Rectal smooth muscle tissue (tissue), 1 donor: ENCODE measurements at regions not wholly inside any gene's neighbourhood (a gene's known extent, or its start where the extent isn't known, plus 50 kb on each side); places are given as distances from the start of the nearest gene placed in this dataset.

Experiments used
- H3K27ac ChIP-seq: one replicate; pipeline ENCODE4 v1.7.0; 2013; ENCODE audit warnings: low read depth, low read length, inconsistent platforms
- H3K27me3 ChIP-seq: one replicate; pipeline ENCODE4 v1.7.0; 2013; ENCODE audit warnings: low read length; ENCODE audit not compliant: control insufficient read depth, insufficient read depth
- H3K36me3 ChIP-seq: one replicate; pipeline ENCODE4 v1.7.0; 2013; ENCODE audit warnings: low read length; ENCODE audit not compliant: control insufficient read depth, insufficient read depth
- H3K4me1 ChIP-seq: one replicate; pipeline ENCODE4 v1.7.0; 2013; ENCODE audit warnings: low read length; ENCODE audit not compliant: control insufficient read depth, insufficient read depth
- H3K4me3 ChIP-seq: one replicate; pipeline ENCODE4 v1.7.0; 2013; ENCODE audit warnings: low read length
- H3K9ac ChIP-seq: one replicate; pipeline ENCODE4 v1.7.0; 2013; ENCODE audit warnings: low read length

GRCh38 chr2:593356-594026 lies 83.7 kb downstream of the TMEM18 start:
- Histone ChIP-seq H3K4me3 (no peak overlapping the region), H3K27ac (no peak overlapping the region)

GRCh38 chr2:592737-593136 lies 84.5 kb downstream of the TMEM18 start:
- no peak overlapping the region for H3K4me3 ChIP-seq
- no peak overlapping the region for H3K27ac ChIP-seq
- H3K27me3 ChIP-seq: no peaks in the 10 kb centered on the region
- no peaks in the 10 kb centered on the region for H3K4me1 ChIP-seq
- H3K36me3 ChIP-seq: no peaks in the 10 kb centered on the region
- H3K9ac ChIP-seq: no peak overlapping the region

More at GRCh38 chr2:593356-594026, 83.7 kb downstream of the TMEM18 start:
- no peaks in the 10 kb centered on the region for H3K4me1 ChIP-seq
- no peaks in the 10 kb centered on the region for H3K27me3 ChIP-seq
- H3K9ac ChIP-seq: no peak overlapping the region
- no peaks in the 10 kb centered on the region for H3K36me3 ChIP-seq

GRCh38 chr2:590214-591175 lies 86.7 kb downstream of the TMEM18 start:
- H3K4me3 ChIP-seq: no peak overlapping the region
- no peaks in the 10 kb centered on the region for H3K36me3 ChIP-seq
- H3K27ac ChIP-seq: no peak overlapping the region
- no peaks in the 10 kb centered on the region for H3K4me1 ChIP-seq
- H3K27me3 ChIP-seq: no peaks in the 10 kb centered on the region
- H3K9ac ChIP-seq: no peak overlapping the region

GRCh38 chr2:589281-590130 lies 87.7 kb downstream of the TMEM18 start:
- H3K27ac ChIP-seq: no peak overlapping the region

GRCh38 chr2:588074-588645 lies 89.0 kb downstream of the TMEM18 start:
- Histone ChIP-seq H3K27ac (no peak overlapping the region), H3K4me3 (no peak overlapping the region), H3K4me1 (no peaks in the 10 kb centered on the region), H3K36me3 (no peaks in the 10 kb centered on the region), H3K27me3 (no peaks in the 10 kb centered on the region), H3K9ac (no peak overlapping the region)

More at GRCh38 chr2:589281-590130, 87.7 kb downstream of the TMEM18 start:
- H3K9ac ChIP-seq: no peak overlapping the region
- no peak overlapping the region for H3K4me3 ChIP-seq
- no peaks in the 10 kb centered on the region for H3K4me1 ChIP-seq
- H3K27me3 ChIP-seq: no peaks in the 10 kb centered on the region
- no peaks in the 10 kb centered on the region for H3K36me3 ChIP-seq

- H3K9ac ChIP-seq: no peak overlapping the region
- no peaks in the 10 kb centered on the region for H3K4me1 ChIP-seq
- H3K4me3 ChIP-seq: no peak overlapping the region
- no peaks in the 10 kb centered on the region for H3K36me3 ChIP-seq
- no peaks in the 10 kb centered on the region for H3K27me3 ChIP-seq
- no peak overlapping the region for H3K27ac ChIP-seq
Measured at GRCh38 chr2:587087-587960, 89.9 kb downstream of the TMEM18 start.

- Histone ChIP-seq H3K4me3 (no peak overlapping the region), H3K27ac (no peak overlapping the region), H3K9ac (no peak overlapping the region), H3K4me1 (no peaks in the 10 kb centered on the region), H3K27me3 (no peaks in the 10 kb centered on the region), H3K36me3 (no peaks in the 10 kb centered on the region)
Measured at GRCh38 chr2:586641-587076, 90.5 kb downstream of the TMEM18 start.

- Histone ChIP-seq H3K4me3 (no peak overlapping the region), H3K27me3 (no peaks in the 10 kb centered on the region), H3K9ac (no peak overlapping the region), H3K36me3 (no peaks in the 10 kb centered on the region), H3K4me1 (no peaks in the 10 kb centered on the region), H3K27ac (no peak overlapping the region)
Measured at GRCh38 chr2:584863-585823, 92.1 kb downstream of the TMEM18 start.

GRCh38 chr2:583666-584065 lies 93.5 kb downstream of the TMEM18 start:
- Histone ChIP-seq H3K36me3 (no peaks in the 10 kb centered on the region), H3K9ac (no peak overlapping the region), H3K27me3 (no peaks in the 10 kb centered on the region), H3K4me1 (no peaks in the 10 kb centered on the region), H3K27ac (no peak overlapping the region), H3K4me3 (no peak overlapping the region)

GRCh38 chr2:582792-583528 lies 94.2 kb downstream of the TMEM18 start:
- H3K27me3 ChIP-seq: no peaks in the 10 kb centered on the region
- H3K36me3 ChIP-seq: no peaks in the 10 kb centered on the region
- no peak overlapping the region for H3K9ac ChIP-seq
- no peaks in the 10 kb centered on the region for H3K4me1 ChIP-seq
- no peak overlapping the region for H3K4me3 ChIP-seq
- no peak overlapping the region for H3K27ac ChIP-seq
